ENCODE measurements at regions not wholly inside any gene's neighbourhood (a gene's known extent, or its start where the extent isn't known, plus 50 kb on each side); places are given as distances from the start of the nearest gene placed in this dataset.
"Not testable (repeated sequence)": the region's sequence is repeated elsewhere in the genome, so short reads cannot be mapped to it uniquely, and the experiment has no call there.

DNA sequence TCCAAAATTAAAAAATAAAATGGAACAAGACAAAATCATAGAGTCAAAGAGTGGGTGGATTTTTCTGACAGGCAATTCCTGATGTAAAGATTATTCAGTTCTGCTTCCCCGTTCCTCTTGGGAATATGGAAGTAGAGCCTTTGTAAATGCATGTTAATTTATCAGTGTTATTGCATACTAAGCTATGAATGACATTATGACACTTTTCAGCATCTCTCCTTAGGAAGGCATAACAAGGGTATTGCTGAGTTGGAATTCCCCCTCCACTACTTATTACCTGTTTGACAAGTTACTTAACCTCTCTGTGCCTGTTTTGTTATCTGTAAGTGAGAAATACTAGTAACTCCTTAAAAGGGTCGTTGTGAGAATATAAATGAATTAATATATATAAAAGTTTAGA, 640.4 kb downstream of the LMO4 start:
- no peak for DNase-seq

DNA sequence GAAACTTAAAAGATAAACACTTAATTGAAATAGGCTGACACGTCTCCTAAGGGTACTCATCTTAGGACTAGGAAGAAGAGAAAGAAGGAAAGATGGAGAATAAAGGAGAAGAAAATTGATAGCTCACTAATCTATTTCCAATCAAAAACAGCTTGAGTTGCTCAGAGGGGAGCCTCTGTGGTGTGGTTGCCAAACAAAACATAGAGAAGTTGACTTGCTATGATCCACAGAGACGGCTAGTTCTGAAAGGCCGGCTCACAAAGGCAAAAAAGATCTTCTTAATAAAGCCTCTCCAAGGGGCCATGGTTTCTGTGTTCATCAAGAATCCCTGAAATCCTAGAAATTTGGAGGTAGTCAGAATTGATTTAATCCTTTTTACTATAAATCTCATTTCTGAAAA, 644.1 kb downstream of the LMO4 start:
- no peak for DNase-seq

DNA sequence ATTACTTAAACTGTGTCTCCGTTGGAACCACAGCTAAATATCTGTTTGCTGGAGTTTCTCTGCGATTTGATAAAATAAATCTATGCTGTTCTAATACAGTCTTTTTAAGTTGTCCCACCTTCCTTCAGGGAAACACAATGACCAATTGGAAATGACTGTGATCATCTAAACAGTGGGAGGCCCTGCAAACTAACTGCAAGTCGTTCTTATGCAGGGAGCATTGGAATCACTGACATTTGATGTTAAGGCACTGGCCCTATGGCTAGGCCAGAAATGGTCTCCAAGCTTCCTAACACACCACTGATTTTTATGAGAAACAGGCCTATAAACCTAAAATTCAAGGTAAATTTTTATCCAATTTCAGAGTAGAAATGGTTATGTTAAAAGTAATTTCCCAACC, 645.2 kb downstream of the LMO4 start:
- no peak for DNase-seq

DNA sequence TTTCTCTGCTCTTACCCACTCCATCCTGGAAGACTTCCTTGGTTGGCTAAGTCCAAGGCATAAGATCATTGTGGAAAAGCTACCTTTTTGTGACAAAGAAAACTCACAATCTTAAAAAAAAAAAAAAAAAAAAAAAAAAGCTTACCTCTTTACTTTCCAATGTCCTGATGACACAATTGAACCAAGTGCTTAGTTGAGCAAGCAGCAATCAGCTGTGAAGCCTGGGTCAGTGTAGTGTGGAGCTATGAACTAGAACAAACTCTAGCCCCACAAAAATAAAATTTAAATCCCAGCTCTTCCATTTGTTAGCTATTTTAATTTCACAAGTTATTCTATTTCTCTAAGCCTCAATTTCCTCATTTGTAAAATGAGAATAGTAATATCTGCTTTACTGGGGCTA, 647.6 kb downstream of the LMO4 start:
- DNase-seq = no peak

DNA sequence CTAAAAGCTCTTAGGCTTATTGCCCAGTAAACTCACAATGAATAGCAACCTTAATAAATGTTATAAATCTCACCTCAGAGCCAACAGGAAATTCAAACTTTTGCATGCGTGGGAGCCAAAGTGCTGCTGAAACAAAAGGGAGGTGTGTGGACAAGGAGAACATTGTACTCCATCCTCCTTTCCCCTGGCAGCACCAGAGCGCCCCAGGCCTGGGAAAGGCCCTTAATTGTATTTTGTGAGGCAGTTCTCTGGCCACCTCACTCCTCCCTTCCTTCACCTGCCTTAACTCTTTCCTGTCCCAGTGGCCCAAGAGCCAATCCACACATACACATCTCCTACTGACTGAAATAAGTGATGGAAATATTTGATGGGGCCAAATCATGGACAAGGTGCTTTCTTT, 648.5 kb downstream of the LMO4 start:
- DNase-seq = no peak

DNA sequence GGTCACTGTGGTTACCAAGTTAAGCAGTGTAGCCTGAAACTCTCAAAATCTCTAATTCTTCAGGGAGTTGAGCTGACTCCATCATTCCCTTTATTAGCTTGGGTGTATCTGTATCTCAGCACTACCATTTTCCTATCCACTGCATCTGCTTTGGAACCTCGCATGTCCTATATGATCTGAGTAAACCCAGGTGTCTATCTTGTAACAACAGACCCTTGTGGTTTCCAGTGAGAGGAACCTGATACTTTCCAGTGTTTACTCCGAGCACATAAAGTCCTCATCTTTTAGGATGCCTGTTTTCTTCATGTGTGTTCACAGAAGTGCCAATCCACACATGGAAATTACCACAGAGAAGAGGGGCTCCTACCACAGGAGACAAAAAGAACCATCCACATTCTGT, 650.4 kb downstream of the LMO4 start:
- no peak for DNase-seq

DNA sequence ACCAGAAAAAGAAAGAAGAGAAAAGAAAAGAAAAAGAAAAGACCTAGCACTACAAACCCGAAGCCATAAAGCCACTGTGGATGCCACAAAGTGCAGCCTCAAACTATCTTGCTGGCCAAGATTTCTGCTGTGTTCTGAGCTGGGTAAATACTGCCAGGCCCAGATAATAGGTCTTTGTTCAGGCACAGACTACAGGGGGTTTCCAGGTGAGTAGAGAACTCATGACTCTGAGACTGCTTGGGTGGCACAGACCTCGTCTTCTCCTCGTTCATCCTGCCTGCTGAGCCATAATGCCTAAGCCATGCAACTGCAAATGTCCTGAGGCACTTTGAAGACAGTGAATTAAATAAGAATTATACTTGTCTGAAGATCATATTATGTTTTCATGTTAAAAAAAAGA, 651.8 kb downstream of the LMO4 start:
- DNase-seq = no peak

DNA sequence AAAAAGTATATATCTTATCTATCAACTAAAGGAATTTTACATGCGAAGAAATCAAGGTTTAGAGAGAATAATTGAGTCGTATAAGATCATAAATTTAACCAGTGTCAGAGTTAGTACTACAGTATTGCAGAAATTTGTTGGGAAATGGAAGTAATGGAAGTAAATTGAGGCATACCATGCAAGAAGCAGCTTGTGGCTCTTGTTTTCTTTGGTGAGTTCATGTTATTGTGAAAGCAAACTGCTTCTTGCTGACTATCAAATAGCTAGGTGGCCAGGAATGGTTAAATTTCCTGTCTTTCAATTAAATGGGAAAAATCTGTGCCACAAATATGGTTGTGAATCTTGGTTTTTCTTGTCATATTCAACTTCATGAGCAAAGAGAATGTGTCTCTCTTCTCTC, 652.7 kb downstream of the LMO4 start:
- no peak for DNase-seq

DNA sequence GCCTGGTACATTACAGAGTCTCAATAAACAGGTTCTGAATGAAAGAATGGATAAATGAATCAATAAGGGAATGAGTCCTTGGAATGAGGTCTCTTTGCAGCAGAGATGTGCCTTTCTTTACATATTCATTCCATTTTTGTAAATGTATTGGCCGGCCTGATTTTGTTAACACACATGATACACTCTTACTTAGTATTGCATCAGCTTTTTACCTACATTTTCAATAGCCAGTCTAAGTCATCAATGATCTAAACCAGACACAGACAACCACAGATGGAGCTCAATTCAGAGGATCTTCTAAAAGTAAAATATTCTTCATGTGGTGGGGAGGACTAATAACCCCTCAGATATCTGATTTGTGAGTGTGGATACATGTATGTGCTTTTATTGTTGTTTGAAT, 653.1 kb downstream of the LMO4 start:
- DNase-seq = no peak

DNA sequence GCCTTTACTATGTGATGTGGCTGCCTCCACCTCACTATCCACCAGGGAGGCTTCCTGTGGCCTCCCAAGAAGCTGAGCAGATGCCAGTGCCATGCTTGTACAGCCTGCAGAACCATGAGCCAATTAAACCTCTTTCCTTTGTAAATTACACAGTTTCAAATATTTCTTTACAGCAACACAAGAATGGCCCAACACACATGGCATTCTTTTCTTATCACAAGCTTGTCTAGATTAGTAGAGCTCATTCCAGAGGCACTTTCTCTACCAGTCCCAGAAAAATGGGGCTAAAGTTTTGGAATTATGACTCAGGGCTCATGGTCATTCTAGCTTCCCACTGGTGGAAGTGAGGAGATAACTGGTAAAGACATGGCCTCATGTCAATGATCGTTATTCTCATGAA, 655.2 kb downstream of the LMO4 start:
- DNase-seq = no peak

DNA sequence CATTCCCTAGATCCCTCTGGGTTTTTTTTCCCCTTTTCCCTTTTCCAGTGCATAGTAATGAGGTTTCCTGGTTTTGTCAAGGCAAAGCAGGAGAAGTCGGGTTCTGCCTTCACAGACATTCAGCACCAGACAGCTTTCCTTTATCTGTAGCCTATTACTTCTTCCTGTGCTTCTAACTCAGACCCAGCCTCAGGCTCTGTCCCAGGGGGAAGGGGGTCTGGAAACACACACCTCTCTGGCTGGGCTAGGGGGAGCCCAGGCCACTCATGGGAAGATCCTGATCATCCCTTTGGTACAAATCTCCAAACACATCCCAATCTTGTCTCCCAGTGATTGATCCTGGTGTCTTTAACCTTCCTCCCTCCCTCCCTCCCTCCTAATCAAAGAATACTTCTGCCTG, 656.4 kb downstream of the LMO4 start:
- no peak for DNase-seq

DNA sequence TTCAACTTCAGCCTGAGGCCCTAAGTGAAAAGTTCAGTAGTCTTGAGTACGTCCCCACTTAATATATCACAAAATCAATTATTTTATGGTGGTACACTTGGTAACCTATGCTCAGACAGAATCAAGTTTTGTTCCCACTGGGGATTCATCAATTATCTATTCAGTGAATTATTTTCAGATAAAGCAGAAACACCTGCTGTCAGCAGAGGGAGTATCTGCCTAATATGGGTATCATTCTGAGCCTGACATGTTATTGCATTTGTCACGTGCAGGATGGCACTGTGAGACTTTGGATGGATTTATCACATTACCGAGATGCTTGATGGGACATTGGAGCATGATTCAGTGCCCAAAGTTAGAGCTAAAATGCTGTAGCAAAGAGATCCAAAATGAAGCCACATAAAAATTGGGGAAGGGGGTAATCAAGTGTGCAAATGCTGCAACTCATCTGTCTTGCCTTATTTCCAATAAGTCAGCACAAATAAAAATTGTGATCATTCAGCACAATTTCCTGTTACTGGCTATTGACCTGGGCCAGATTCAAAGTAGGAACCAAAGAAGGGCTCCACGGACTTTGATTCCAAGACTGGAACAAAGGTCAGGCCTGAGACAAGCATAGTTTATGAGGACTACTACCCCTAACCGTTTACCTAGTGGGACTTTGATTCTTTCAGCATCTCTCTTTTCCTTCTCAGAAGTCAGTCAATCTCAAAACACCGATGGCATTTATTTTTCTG, 657.6 kb downstream of the LMO4 start:
- DNase-seq = no peak

DNA sequence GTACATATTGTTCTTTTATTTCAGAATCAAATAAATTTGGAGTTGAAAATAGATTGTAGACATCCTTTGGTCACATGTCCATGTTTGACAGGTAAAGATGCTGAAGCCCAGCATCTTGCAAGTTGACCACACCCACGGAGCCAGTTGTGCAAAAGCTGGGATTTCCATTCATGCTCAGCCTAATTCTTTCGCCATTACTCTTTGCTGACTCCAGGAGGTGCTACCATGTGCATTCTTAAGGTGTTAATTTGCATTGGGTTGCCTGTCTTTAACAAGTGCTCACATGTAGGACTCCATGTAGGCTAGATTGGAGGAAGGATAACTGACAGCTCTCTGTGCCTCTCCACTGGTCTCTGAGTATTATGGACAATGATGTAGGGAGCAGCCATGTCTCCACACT, 660.7 kb downstream of the LMO4 start:
- no peak for DNase-seq

DNA sequence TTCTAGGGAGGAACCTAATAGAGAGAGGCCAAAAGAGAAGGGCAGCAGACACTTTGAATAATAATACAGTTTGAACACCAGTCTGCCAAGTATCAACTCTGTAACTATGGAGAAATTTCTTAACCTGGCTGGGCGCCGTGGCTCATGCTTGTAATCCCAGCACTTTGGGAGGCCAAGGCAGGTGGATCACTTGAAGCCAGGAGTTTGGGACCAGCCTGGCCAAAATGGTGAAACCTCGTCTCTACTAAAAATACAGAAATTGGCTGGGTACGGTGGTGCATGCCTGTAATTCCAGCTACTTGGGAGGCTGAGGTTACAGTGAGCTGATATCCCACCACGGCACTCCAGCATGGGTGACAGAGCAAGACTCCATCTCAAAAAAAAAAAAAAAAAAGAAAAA, 663.9 kb downstream of the LMO4 start:
- DNase-seq = not testable (repeated sequence)

DNA sequence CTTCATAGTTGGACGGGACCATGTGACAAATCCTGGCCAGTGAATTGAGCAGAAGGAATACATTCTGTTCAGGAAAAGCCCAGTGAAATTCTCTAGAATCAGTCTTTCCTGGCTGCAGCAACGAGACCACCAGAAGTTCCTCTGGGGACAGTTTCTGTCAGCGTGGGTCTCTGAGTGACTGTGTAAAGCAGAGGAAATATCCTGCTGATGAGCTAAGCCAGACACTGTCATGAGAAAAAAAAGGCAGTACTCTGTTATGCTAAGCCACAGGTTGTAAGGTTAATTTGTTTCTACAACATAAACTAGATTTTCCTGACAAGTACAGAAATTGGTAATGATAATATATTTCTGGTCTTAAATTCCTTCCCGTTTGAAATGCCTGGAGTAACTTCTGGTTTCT, 664.4 kb downstream of the LMO4 start:
- DNase-seq = no peak

DNA sequence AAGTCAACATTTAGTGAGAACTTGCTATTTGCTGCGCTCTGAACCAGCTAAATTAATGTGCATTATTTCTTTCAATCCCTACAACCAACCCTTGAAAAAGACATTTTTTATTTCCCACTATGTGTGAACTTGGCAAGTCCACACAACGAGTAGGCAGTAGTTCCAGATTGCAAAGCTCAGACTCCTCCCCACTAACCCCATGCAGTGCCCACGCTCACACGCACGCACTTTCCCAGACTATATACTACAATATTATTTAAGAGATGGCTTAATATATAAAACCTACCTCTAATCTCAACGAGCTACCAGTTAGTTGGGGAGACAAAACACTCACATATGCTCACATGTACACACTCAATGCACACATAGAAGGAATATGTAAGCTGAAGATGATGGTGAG, 671.2 kb downstream of the LMO4 start:
- no peak for DNase-seq

DNA sequence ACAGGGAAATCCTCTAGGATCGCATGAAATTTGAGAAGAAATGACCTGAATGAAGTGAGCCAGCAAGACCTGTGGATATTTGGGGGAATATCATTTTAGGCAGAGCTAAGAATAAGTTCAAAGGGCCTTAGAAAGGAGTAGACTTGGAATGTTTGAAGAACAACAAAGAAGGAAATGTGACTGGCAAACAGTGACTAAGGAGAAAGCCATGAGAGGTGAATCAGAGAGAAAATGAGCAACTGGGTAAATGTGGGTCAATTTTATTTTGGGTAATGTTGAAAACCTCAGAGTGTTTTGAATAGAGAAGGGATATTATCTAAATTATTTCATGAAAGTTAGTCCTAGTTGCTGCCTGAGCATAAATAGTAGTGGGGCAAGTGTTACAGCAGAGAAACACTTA, 672.8 kb downstream of the LMO4 start:
- no peak for DNase-seq

DNA sequence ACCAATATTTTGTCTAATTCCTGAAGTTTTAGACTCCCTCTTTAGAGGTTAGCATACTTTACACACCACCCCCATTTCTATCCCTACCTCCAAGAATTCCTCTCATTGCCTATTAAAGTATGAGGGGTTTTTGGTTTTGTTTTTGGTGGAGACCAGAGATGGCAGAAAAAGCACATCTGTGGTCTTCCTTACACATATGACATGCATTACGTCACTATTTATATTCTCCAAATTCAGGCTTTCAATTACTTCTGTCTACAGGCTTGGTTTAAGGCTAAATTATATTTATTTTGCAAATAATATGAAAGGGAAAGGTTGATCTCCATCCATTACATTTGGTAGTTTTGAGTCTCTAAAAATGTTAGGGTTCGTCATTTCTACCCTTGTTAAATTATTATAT, 674.6 kb downstream of the LMO4 start:
- DNase-seq = no peak

DNA sequence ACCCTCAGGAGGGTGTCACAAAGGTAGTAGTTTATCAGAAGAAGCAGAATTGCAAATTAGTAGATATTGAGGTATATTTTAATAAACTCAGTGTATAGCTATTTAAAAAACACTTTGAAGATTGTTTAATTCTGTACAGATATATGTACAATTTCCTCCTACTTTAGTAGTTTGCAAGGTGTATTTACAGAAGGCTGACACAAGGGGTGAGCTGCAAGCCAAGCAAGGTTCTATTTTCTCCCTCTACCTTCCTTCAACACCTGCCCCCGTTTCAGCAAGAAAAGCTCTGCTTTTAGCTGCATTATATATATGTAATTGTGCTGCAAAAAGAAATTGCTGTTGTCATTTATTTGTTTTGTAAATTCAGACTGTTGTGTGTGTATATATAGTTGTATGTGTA, 674.2 kb upstream of the PKN2 start:
- no peak for DNase-seq

DNA sequence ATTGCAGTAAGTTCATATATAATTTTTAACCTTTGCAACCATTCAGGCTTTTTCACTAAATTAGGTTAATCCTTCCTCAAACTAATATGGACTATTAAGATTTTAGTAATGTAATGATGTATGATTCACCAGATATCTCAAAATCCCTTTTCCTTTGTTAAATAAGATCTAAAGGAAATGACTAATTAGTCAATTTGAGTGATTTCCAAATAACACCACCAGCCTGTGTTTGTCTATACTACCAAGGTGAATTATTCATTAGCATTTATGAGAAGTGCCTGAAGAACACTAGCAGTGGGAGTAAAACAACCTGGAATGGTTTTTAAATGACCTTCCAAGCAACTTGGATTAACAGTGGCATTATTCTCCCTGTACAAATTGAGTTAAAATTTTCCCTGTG, 670.6 kb upstream of the PKN2 start:
- DNase-seq = no peak

DNA sequence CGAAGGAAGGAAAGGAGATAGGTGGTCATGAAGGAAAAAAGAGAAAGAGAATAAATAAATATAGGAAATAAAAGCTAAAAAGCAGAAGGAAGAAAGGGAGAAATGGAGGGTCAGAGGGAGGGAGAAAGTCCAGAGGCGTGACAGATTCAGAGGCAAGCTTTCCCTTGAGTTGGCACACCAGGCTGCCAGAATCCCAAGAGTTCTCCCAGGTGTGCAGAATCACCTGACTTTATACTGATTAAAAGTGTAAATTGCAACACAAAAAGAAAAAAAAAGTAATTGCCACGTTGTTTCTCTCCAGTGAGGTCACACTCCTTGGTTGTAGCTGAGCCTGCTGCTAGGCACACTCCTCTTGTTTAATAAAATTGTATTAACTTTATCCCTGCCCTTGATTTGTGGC, 669.9 kb upstream of the PKN2 start:
- DNase-seq = no peak

DNA sequence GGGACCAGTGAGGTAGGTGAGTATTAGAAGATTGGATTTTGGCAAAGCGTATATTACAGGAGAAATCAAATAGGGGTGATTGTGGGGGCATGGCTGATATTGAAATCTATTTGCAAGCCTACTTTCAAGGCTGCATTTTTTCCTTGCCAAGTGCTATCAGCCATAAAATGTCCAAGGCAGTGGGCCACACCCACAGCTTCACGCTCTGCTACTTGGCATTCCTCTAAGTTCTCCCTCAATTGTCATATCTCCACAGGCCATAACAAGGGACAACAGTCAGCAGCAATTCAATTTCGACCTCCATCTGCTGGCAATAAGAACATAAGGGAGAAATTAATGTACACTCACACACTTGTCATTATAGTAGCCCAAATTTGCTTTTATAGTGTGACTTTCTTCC, 667.1 kb upstream of the PKN2 start:
- DNase-seq = no peak

DNA sequence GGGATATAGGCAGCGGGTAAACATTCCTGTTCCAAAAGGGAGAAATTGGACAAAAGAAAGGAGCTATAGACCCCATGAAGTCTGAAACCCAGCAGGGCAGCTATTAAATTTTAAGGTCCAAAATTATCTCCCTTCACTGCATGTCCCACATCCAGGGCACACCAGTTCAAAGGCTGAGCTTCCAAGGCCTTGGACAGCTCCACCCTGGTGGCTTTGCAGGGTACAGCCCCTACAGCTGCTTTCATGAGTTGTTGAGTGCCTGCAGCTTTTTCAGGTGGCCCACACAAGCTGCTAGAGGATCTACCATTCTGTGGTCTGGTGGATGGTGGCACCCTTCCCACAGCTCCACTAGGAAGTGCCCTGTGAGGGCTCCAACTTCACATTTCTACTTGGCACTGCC, 662.5 kb upstream of the PKN2 start:
- DNase-seq = no peak

DNA sequence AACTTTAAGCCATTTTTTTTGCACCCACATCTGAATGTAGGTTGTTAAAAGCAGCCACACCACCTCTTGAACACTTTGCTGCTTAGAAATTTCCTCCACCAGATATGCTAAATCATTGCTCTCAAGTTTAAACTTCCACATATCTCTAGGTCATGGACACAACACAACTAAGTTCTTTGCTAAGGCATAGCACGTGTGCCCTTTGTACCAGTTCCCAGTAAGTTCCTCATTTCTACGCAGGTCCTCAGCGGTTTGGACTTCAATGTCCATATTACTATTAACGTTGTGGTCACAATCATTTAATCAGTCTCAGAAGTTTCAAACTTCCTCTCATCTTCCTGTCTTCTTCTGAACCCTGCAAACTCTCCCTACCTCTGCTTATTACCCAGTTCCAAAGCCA, 661.6 kb upstream of the PKN2 start:
- no peak for DNase-seq

DNA sequence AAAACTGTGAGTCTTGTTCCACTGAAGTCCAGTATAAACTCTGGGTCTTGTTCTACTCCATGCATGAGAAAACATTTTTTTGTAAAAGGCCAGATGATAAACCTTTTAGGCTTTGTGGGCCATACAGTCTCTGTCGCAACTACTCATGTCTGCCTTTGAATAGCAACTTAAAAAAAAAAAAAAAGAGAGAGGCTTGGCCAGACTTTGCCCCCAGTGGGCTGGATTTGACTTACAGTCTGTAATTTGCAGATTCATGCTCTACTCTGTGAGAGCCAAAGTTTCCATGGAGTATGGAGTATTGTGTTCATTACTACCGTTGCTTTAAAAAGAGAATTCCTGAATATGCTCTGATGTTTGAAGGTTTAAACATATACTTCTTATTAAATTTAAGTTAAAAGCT, 654.9 kb upstream of the PKN2 start:
- no peak for DNase-seq

DNA sequence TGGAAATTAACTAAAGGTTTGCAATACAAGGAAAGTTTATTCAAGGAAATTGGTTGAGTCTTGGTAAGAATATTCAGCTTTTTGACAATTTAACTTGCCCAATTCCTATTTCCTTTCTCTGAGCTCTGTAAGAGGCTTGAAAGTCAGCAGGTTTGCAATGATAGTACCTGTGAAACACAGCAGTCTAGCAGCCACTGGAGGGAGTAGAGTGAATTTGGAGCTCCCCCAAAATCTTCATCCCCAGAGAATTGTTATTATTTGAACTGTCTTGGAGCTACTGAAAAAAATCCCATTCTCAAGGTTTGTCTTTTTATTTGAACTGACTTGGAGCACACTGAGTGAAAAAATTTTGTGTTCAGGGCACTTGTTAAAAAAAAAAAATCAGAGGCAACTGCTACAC, 654.2 kb upstream of the PKN2 start:
- DNase-seq = no peak

Data from NCI-H2029 (cell line).